SU-DHL-6 (cell line): ENCODE measurements at regions not wholly inside any gene's neighbourhood (a gene's known extent, or its start where the extent isn't known, plus 50 kb on each side); places are given as distances from the start of the nearest gene placed in this dataset.

Source experiments
- H2AFZ ChIP-seq: fragments of 200-600 bp; sonication (generic); 2 replicates; pipeline ENCODE4 v1.6.1; 2014; ENCODE audit warnings: low read depth, mild to moderate bottlenecking, moderate library complexity, mixed read lengths, antibody characterized with exemption, low read length; ENCODE audit not compliant: severe bottlenecking
- H3F3A ChIP-seq: fragments of 200-600 bp; shearing (Covaris generic); 2 replicates; pipeline ENCODE4 v1.6.0; 2016; ENCODE audit warnings: antibody characterized with exemption, mild to moderate bottlenecking; ENCODE audit not compliant: insufficient read depth
- H3K27ac ChIP-seq: fragments of 200-600 bp; sonication (generic); 2 replicates; pipeline ENCODE4 v1.5.1; 2016; ENCODE audit warnings: low read depth, mild to moderate bottlenecking, low read length, moderate library complexity, mixed read lengths
- H3K27me3 ChIP-seq: fragments of 200-600 bp; sonication (generic), shearing (Covaris generic); 2 replicates; pipeline ENCODE4 v1.6.0; 2014; ENCODE audit warnings: mild to moderate bottlenecking, low read length
- H3K36me3 ChIP-seq: fragments of 200-600 bp; sonication (generic); 2 replicates; pipeline ENCODE4 v1.6.1; 2014; ENCODE audit warnings: mild to moderate bottlenecking, low read length, mixed read lengths
- H3K4me2 ChIP-seq: fragments of 300-600, 200-600 bp; shearing (Covaris generic), sonication (generic); 2 replicates; pipeline ENCODE4 v1.6.0; 2014; ENCODE audit warnings: low read length, low read depth, mild to moderate bottlenecking; ENCODE audit not compliant: poor library complexity, severe bottlenecking
- H3K4me3 ChIP-seq: fragments of 200-600 bp; sonication (generic); 2 replicates; pipeline ENCODE4 v1.5.1; 2014; ENCODE audit warnings: antibody characterized with exemption, low read length, mild to moderate bottlenecking, mixed read lengths; ENCODE audit not compliant: insufficient read depth, poor library complexity, severe bottlenecking
- H3K79me2 ChIP-seq: fragments of 200-600 bp; sonication (generic); 2 replicates; pipeline ENCODE4 v1.6.1; 2014; ENCODE audit warnings: mild to moderate bottlenecking, low read length, moderate library complexity; ENCODE audit not compliant: insufficient read depth
- H3K9ac ChIP-seq: fragments of 200-600 bp; sonication (generic); 2 replicates; pipeline ENCODE4 v1.7.0; 2014; ENCODE audit warnings: mild to moderate bottlenecking, low read length
- H3K9me2 ChIP-seq: fragments of 200-600 bp; sonication (generic); replicated peaks from 2 replicates; pipeline ENCODE4 v1.6.1; 2014; ENCODE audit warnings: low read length; ENCODE audit not compliant: insufficient read depth
- H3K9me3 ChIP-seq: fragments of 200-600 bp; sonication (generic); 2 replicates; pipeline ENCODE4 v1.6.1; 2014; ENCODE audit warnings: low read length, mixed read lengths; ENCODE audit not compliant: insufficient read depth
- H4K20me1 ChIP-seq: fragments of 200-600 bp; sonication (generic); 2 replicates; pipeline ENCODE4 v1.6.1; 2014; ENCODE audit warnings: low read depth, mild to moderate bottlenecking, antibody characterized with exemption, low read length, moderate library complexity, mixed read lengths
- EZH2phosphoT487 ChIP-seq: fragments of 200-600 bp; sonication (generic), shearing (Covaris generic); conservative IDR thresholded peaks from 2 replicates; pipeline ENCODE4 v1.6.1; 2018; ENCODE audit warnings: mild to moderate bottlenecking, antibody characterized with exemption, low read length, moderate library complexity, mixed read lengths
- TF ChIP-seq, protein P1 (sequence below): fragments of 200-600 bp; sonication (generic); IDR thresholded peaks from one replicate; pipeline ENCODE4 v1.5.1; 2017; ENCODE audit warnings: antibody characterized with exemption, mild to moderate bottlenecking, low read length, moderate library complexity; ENCODE audit not compliant: insufficient read depth, poor library complexity, severe bottlenecking

DNA sequence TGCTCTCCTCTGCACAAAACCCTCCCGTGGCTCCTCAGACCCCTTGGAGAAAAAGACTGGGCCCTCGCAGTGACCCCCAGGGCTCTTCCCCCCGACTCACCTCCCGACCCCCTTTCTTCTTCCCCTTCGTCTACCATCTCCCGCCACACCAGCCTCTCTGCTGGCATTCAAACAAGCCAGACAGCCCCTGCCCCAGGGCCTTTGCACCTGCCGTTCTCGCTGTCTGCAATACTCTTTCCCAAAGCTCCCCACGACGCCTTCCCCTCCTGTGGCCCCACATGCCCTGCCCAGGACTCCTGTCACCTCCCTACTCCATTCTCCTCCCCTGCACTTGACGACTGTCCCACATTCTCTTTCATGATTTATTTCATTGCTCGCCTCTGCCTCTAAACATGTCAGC is 115.7 kb downstream of the PHETA1 start:
- H3K9ac ChIP-seq: no peak overlapping the region
- no peaks in the 10 kb centered on the region for H3K9me3 ChIP-seq
- H2AFZ ChIP-seq: no peak overlapping the region
- TF ChIP-seq, protein P1, sequence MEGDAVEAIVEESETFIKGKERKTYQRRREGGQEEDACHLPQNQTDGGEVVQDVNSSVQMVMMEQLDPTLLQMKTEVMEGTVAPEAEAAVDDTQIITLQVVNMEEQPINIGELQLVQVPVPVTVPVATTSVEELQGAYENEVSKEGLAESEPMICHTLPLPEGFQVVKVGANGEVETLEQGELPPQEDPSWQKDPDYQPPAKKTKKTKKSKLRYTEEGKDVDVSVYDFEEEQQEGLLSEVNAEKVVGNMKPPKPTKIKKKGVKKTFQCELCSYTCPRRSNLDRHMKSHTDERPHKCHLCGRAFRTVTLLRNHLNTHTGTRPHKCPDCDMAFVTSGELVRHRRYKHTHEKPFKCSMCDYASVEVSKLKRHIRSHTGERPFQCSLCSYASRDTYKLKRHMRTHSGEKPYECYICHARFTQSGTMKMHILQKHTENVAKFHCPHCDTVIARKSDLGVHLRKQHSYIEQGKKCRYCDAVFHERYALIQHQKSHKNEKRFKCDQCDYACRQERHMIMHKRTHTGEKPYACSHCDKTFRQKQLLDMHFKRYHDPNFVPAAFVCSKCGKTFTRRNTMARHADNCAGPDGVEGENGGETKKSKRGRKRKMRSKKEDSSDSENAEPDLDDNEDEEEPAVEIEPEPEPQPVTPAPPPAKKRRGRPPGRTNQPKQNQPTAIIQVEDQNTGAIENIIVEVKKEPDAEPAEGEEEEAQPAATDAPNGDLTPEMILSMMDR: no peak
- no peak for TF ChIP-seq EZH2phosphoT487
- H3K4me3 ChIP-seq: no peak overlapping the region
- peaks cover 18% of the 10 kb centered on the region for H3K36me3 ChIP-seq
- H3K27me3 ChIP-seq: no peaks in the 10 kb centered on the region
- H3K27ac ChIP-seq: no peak overlapping the region
- H3K79me2 ChIP-seq: peaks cover 19% of the 10 kb centered on the region
- no peak overlapping the region for H3K4me2 ChIP-seq
- no peaks in the 10 kb centered on the region for H3K9me2 ChIP-seq
- peaks cover 13% of the 10 kb centered on the region; the same call in 1 of the 2 replicates for H4K20me1 ChIP-seq
- peaks cover 4% of the 10 kb centered on the region; the same call in 1 of the 2 replicates for H3F3A ChIP-seq

GRCh38 chr12:111251787-111252186 is 117.1 kb downstream of the PHETA1 start:
- Histone ChIP-seq H3F3A (peaks cover 4% of the 10 kb centered on the region; the same call in 1 of the 2 replicates), H3K27me3 (no peaks in the 10 kb centered on the region), H3K4me3 (no peak overlapping the region), H3K9me2 (no peaks in the 10 kb centered on the region), H3K9me3 (no peaks in the 10 kb centered on the region), H3K79me2 (peaks cover 17% of the 10 kb centered on the region; the same call in 1 of the 2 replicates), H3K9ac (no peak overlapping the region), H3K27ac (no peak overlapping the region), H2AFZ (no peak overlapping the region), H4K20me1 (peaks cover 9% of the 10 kb centered on the region; the same call in 1 of the 2 replicates), H3K36me3 (peaks cover 14% of the 10 kb centered on the region), H3K4me2 (no peak overlapping the region)
- TF ChIP-seq EZH2phosphoT487: no peak
- TF ChIP-seq, protein P1: no peak

DNA sequence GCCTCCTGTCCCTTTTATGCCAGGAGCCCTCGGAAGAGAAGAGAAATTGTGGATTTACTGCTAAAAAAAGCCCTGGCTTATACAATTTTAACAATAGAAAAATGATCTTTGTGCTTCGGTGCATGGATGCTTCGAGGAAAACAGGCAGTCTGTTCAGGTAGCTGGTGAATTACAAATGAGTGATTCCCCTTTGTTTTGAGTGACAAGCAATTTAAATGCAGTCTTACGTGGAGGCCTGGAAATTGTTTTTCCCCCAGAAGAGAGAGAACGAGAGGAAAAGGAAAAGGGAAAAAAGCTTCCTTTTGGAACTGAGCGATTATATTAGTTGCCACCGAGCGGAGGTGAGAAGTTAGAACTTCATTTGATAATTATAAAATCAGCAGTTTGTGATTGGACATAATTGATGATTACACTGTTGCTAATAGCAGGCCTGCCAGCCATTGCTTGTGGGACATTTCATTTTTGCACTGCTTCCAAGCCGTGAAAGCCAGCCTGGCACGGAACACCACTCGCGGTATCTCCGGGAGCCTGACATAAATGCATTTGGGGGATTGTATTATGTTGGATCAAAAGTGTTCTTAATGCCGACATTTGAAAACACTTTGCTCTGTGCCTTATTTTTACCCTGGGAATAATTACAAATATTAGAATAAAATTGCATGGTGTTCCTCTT is 117.7 kb downstream of the PHETA1 start:
- Histone ChIP-seq H3K4me2 (no peak overlapping the region), H3K27me3 (no peaks in the 10 kb centered on the region), H2AFZ (no peak overlapping the region), H3K4me3 (no peak overlapping the region), H3K9ac (no peak overlapping the region), H3K9me3 (no peaks in the 10 kb centered on the region), H3K79me2 (peaks cover 19% of the 10 kb centered on the region; the same call in 1 of the 2 replicates), H3K36me3 (peaks cover 14% of the 10 kb centered on the region), H3F3A (peaks cover 4% of the 10 kb centered on the region; the same call in 1 of the 2 replicates), H4K20me1 (peaks cover 9% of the 10 kb centered on the region; the same call in 1 of the 2 replicates), H3K27ac (no peak overlapping the region), H3K9me2 (no peaks in the 10 kb centered on the region)
- TF ChIP-seq EZH2phosphoT487: no peak
- TF ChIP-seq, protein P1: no peak
